GM23338 (cell line): ENCODE measurements at regions not wholly inside any gene's neighbourhood (a gene's known extent, or its start where the extent isn't known, plus 50 kb on each side); places are given as distances from the start of the nearest gene placed in this dataset.
A peak's percentile ranks its signal among the peaks of the same experiment; 100 is the strongest.

ENCODE experiments used
- ATAC-seq: fragments of 200-7000 bp; cut with Tn5 transposase; 3 replicates; pipeline ENCODE4 v1.9.1; 2020
- DNase-seq: peaks from one replicate; pipeline ENCODE4 v3.0.0-alpha.2; 2015; ENCODE audit warnings: low spot score
- H2AFZ ChIP-seq: fragments of 200-600 bp; sonication (generic); 2 replicates; pipeline ENCODE4 v1.8.0; 2016; ENCODE audit warnings: antibody characterized with exemption, mild to moderate bottlenecking, moderate library complexity
- H3F3A ChIP-seq: fragments of 200-600 bp; sonication (generic); replicated peaks from 2 replicates; pipeline ENCODE4 v1.8.0; 2017; ENCODE audit warnings: antibody characterized with exemption, mixed run types, low read depth
- H3K27ac ChIP-seq: fragments of 200-600 bp; sonication (generic); 2 replicates; pipeline ENCODE4 v1.6.1; 2016; ENCODE audit warnings: low read depth
- H3K27me3 ChIP-seq: fragments of 200-600 bp; sonication (generic); 2 replicates; pipeline ENCODE4 v1.8.0; 2016; ENCODE audit warnings: mild to moderate bottlenecking, mixed run types, moderate library complexity; ENCODE audit not compliant: insufficient read depth
- H3K36me3 ChIP-seq: fragments of 200-600 bp; sonication (generic); 2 replicates; pipeline ENCODE4 v1.8.0; 2016; ENCODE audit warnings: mild to moderate bottlenecking; ENCODE audit not compliant: insufficient read depth
- H3K4me1 ChIP-seq: fragments of 200-600 bp; sonication (generic); 2 replicates; pipeline ENCODE4 v1.8.0; 2016; ENCODE audit warnings: mild to moderate bottlenecking, moderate library complexity; ENCODE audit not compliant: insufficient read depth
- H3K4me2 ChIP-seq: fragments of 200-600 bp; sonication (generic); 2 replicates; pipeline ENCODE4 v1.7.1; 2017; ENCODE audit warnings: mixed run types
- H3K4me3 ChIP-seq: fragments of 200-600 bp; sonication (generic); 2 replicates; pipeline ENCODE4 v1.6.1; 2016; ENCODE audit warnings: mixed run types
- H3K79me2 ChIP-seq: fragments of 200-600 bp; sonication (generic); replicated peaks from 2 replicates; pipeline ENCODE4 v1.8.0; 2017; ENCODE audit warnings: mild to moderate bottlenecking; ENCODE audit not compliant: insufficient read depth
- H3K9me2 ChIP-seq: fragments of 200-600 bp; sonication (generic); 2 replicates; pipeline ENCODE4 v1.8.0; 2017; ENCODE audit not compliant: insufficient read depth
- H4K20me1 ChIP-seq: fragments of 200-600 bp; sonication (generic); replicated peaks from 2 replicates; pipeline ENCODE4 v1.8.0; 2017; ENCODE audit warnings: mild to moderate bottlenecking; ENCODE audit not compliant: insufficient read depth
- H3K27ac Mint-ChIP-seq: 2 replicates; pipeline ENCODE4 v1.8.0; 2020; ENCODE audit warnings: inconsistent platforms, mild to moderate bottlenecking, moderate library complexity, mixed read lengths
- H3K27me3 Mint-ChIP-seq: 3 replicates; pipeline ENCODE4 v1.8.0; 2022; ENCODE audit warnings: low read depth, mild to moderate bottlenecking, moderate library complexity, mixed read lengths, inconsistent platforms; ENCODE audit not compliant: insufficient read depth, poor library complexity
- H3K36me3 Mint-ChIP-seq: 3 replicates; pipeline ENCODE4 v1.8.0; 2021; ENCODE audit warnings: low read depth, mild to moderate bottlenecking, inconsistent platforms, moderate library complexity, mixed read lengths
- H3K4me1 Mint-ChIP-seq: 3 replicates; pipeline ENCODE4 v1.8.0; 2020; ENCODE audit warnings: mild to moderate bottlenecking, inconsistent platforms, mixed read lengths
- H3K4me3 Mint-ChIP-seq: 3 replicates; pipeline ENCODE4 v1.8.0; 2021; ENCODE audit warnings: moderate library complexity, mild to moderate bottlenecking, inconsistent platforms, mixed read lengths
- H3K9me3 Mint-ChIP-seq: 3 replicates; pipeline ENCODE4 v1.8.0; 2020; ENCODE audit warnings: moderate library complexity, mild to moderate bottlenecking, inconsistent platforms, mixed read lengths
- CREB1 ChIP-seq: fragments of 250-450 bp; sonication (Bioruptor Pico); IDR thresholded peaks from 2 replicates; pipeline ENCODE4 v1.5.0; 2020; ENCODE audit warnings: low read depth, mild to moderate bottlenecking, moderate library complexity
- EZH2phosphoT487 ChIP-seq: fragments of 200-600 bp; sonication (generic); IDR thresholded peaks from one replicate; pipeline ENCODE4 v1.8.1; 2018; ENCODE audit warnings: antibody characterized with exemption; ENCODE audit not compliant: unreplicated experiment
- NANOG ChIP-seq: IDR thresholded peaks from 2 replicates; pipeline ENCODE4 v1.6.1; 2016; ENCODE audit warnings: antibody characterized with exemption, borderline replicate concordance
- STAT1 ChIP-seq: IDR thresholded peaks from one replicate; pipeline ENCODE4 v1.6.1; 2016; ENCODE audit warnings: antibody characterized with exemption; ENCODE audit not compliant: unreplicated experiment
- ZNF114 ChIP-seq: fragments of 250-450 bp; sonication (Bioruptor Pico); IDR thresholded peaks from 2 replicates; pipeline ENCODE4 v1.5.0; 2020; ENCODE audit warnings: mild to moderate bottlenecking, moderate library complexity
- ZNF331 ChIP-seq: fragments of 250-450 bp; sonication (Bioruptor Pico); IDR thresholded peaks from 2 replicates; pipeline ENCODE4 v1.5.0; 2020; ENCODE audit warnings: low read depth, mild to moderate bottlenecking, moderate library complexity
- TF ChIP-seq, protein P1 (sequence below): IDR thresholded peaks from one replicate; pipeline ENCODE4 v1.6.1; 2018; ENCODE audit warnings: antibody characterized with exemption; ENCODE audit not compliant: unreplicated experiment

DNA sequence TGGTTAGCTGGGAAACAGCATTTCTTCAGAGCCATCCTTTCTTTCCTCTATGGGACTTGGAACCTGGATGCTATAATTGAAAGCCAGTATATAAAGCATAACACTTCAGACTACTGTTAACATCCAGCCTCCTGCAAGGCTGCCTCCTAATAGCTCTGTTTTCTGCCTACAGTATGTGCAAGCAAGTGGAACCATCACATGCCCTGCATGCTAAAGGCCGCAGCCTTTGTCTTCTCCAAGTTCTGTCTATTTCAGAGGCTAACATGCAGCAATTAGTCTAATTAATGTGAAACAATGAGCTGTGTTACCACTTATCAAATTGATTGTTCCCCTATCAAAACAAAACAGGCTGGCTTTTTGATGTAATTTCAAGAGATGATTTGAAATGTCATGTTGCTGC, 82.7 kb upstream of the ESRRG start (continued):
- TF ChIP-seq, protein P1, sequence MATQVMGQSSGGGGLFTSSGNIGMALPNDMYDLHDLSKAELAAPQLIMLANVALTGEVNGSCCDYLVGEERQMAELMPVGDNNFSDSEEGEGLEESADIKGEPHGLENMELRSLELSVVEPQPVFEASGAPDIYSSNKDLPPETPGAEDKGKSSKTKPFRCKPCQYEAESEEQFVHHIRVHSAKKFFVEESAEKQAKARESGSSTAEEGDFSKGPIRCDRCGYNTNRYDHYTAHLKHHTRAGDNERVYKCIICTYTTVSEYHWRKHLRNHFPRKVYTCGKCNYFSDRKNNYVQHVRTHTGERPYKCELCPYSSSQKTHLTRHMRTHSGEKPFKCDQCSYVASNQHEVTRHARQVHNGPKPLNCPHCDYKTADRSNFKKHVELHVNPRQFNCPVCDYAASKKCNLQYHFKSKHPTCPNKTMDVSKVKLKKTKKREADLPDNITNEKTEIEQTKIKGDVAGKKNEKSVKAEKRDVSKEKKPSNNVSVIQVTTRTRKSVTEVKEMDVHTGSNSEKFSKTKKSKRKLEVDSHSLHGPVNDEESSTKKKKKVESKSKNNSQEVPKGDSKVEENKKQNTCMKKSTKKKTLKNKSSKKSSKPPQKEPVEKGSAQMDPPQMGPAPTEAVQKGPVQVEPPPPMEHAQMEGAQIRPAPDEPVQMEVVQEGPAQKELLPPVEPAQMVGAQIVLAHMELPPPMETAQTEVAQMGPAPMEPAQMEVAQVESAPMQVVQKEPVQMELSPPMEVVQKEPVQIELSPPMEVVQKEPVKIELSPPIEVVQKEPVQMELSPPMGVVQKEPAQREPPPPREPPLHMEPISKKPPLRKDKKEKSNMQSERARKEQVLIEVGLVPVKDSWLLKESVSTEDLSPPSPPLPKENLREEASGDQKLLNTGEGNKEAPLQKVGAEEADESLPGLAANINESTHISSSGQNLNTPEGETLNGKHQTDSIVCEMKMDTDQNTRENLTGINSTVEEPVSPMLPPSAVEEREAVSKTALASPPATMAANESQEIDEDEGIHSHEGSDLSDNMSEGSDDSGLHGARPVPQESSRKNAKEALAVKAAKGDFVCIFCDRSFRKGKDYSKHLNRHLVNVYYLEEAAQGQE: no peak
- TF ChIP-seq CREB1 (CRISPR knock-in tag) (no peak), ZNF331 (CRISPR knock-in tag) (no peak), STAT1 (no peak), ZNF114 (no peak), EZH2phosphoT487 (no peak), NANOG (no peak)

DNA sequence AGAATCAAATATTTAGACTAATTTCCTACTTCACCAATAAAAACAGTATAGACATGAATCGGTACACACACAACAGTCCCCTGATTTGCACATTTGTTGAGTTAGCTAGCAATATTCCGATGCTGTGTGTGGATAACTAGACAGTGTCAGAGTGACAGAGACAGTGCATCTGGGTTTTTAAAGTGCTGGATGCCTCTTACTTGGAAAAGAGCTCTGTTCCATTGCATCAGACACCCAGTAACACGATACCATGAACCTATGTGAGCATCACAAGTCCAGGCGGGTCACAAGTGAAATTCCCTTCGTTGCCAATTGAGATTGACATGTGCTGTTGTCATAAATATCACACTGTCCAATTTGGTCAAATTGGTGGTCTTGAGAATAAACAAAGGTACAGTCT, 82.0 kb upstream of the ESRRG start:
- no peak overlapping the region for H3K4me3 Mint-ChIP-seq
- no peaks in the 10 kb centered on the region for H3F3A ChIP-seq
- H3K9me2 ChIP-seq: no peaks in the 10 kb centered on the region
- peaks cover 31% of the 10 kb centered on the region for H3K4me1 Mint-ChIP-seq
- no peak overlapping the region for H3K27ac ChIP-seq
- no peak overlapping the region for H3K4me3 ChIP-seq
- TF ChIP-seq NANOG (no peak), ZNF331 (CRISPR knock-in tag) (no peak), CREB1 (CRISPR knock-in tag) (no peak)
- ATAC-seq (peak; percentile 55), DNase-seq (no peak)
- H3K36me3 Mint-ChIP-seq: no peaks in the 10 kb centered on the region
- no peak overlapping the region for H3K4me2 ChIP-seq
- H3K36me3 ChIP-seq: no peaks in the 10 kb centered on the region
- H3K9me3 Mint-ChIP-seq: no peaks in the 10 kb centered on the region; the same call in 2 of the 3 replicates
- peaks cover 31% of the 10 kb centered on the region for H3K4me1 ChIP-seq
- H2AFZ ChIP-seq: peak overlapping the region; percentile 75; the same call in 1 of the 2 replicates
- H3K27ac Mint-ChIP-seq: peak overlapping the region; percentile 82; the same call in 1 of the 2 replicates
- H3K27me3 Mint-ChIP-seq: no peaks in the 10 kb centered on the region
- H4K20me1 ChIP-seq: no peaks in the 10 kb centered on the region
- no peaks in the 10 kb centered on the region for H3K79me2 ChIP-seq
- H3K27me3 ChIP-seq: no peaks in the 10 kb centered on the region

DNA sequence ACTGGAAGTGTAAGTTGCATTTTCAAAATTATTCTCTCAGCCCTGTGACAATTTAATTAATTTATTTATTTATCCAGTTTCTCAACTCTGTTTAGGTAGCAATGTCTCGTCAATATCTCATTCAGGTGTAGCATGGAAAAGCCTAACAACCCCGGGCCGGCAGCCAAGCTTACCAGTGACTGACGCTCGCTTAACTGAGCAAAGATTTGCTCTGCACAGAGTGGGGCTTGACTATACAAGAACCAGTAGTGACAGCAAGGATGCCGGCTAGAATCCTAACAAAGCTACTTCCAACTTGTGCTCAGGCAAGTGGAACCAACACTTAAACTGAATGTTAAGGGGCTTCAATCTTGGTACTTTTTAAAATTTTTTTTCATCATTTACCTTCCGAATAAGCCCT, 80.9 kb upstream of the ESRRG start:
- Histone ChIP-seq H3F3A (no peaks in the 10 kb centered on the region), H3K27me3 (no peaks in the 10 kb centered on the region), H3K27ac (no peak overlapping the region), H3K4me1 (peaks cover 31% of the 10 kb centered on the region), H3K4me3 (no peak overlapping the region), H3K36me3 (no peaks in the 10 kb centered on the region), H2AFZ (0 out of 2 replicates have a peak overlapping the region, but pooled peaks have one; percentile 75), H3K79me2 (no peaks in the 10 kb centered on the region), H4K20me1 (no peaks in the 10 kb centered on the region), H3K9me2 (no peaks in the 10 kb centered on the region), H3K4me2 (no peak overlapping the region)
- H3K36me3 Mint-ChIP-seq: no peaks in the 10 kb centered on the region
- ATAC-seq: peak; percentile 76
- H3K27ac Mint-ChIP-seq: no peak overlapping the region; the same call in 1 of the 2 replicates
- peaks cover 31% of the 10 kb centered on the region for H3K4me1 Mint-ChIP-seq
- H3K9me3 Mint-ChIP-seq: no peaks in the 10 kb centered on the region; the same call in 2 of the 3 replicates
- H3K27me3 Mint-ChIP-seq: no peaks in the 10 kb centered on the region
- DNase-seq: no peak
- H3K4me3 Mint-ChIP-seq: no peak overlapping the region
- TF ChIP-seq STAT1: no peak
- TF ChIP-seq CREB1 (CRISPR knock-in tag): no peak
